ENCODE measurements at regions not wholly inside any gene's neighbourhood (a gene's known extent, or its start where the extent isn't known, plus 50 kb on each side); places are given as distances from the start of the nearest gene placed in this dataset.

GRCh38 chr5:74266132-74266531, 374.4 kb downstream of the ENC1 start:
- no peak for TF ChIP-seq CTCF (IDR thresholded peaks at IDR 0.05)
- no peak for TF ChIP-seq POLR2A (IDR thresholded peaks at IDR 0.05)

Measured in uterus (tissue), 2 donors.